Sigmoid colon (tissue), 4 donors: ENCODE measurements at regions not wholly inside any gene's neighbourhood (a gene's known extent, or its start where the extent isn't known, plus 50 kb on each side); places are given as distances from the start of the nearest gene placed in this dataset.

Experiments used
- CTCF ChIP-seq, 4 experiments: fragments of 450-650 bp in 3 of 4; fragments of 200-600 bp in 1 of 4; IDR thresholded peaks; one replicate each; pipeline ENCODE4 v1.5.1; 2016 to 2019; ENCODE audit warnings: antibody characterized with exemption in 4 of 4, mild to moderate bottlenecking in 3 of 4, moderate library complexity in 2 of 4
- EP300 ChIP-seq, 4 donors: sonication (generic); formaldehyde crosslinking; IDR thresholded peaks; one replicate each; pipeline ENCODE4 v1.6.1; 2017; ENCODE audit warnings: antibody characterized with exemption in 4 of 4
- POLR2A ChIP-seq, 2 donors: fragments of 450-650 bp; IDR thresholded peaks; one replicate each; pipeline ENCODE4 v1.6.1; 2016; ENCODE audit warnings: antibody characterized with exemption in 2 of 2, mild to moderate bottlenecking in 2 of 2, moderate library complexity in 2 of 2
- POLR2AphosphoS5 ChIP-seq, 4 donors: sonication (generic); formaldehyde crosslinking; IDR thresholded peaks; one replicate each; pipeline ENCODE4 v1.6.1; 2017; ENCODE audit warnings: antibody characterized with exemption in 4 of 4

GRCh38 chr11:38867338-38867737, 2269.3 kb upstream of the RAG2 start:
- TF ChIP-seq CTCF (IDR thresholded peaks at IDR 0.05) (no peak), EP300 (IDR thresholded peaks at IDR 0.05) (no peak), POLR2A (IDR thresholded peaks at IDR 0.05) (no peak), POLR2AphosphoS5 (IDR thresholded peaks at IDR 0.05) (no peak)
